GM21717 (cell line): ENCODE measurements at regions not wholly inside any gene's neighbourhood (a gene's known extent, or its start where the extent isn't known, plus 50 kb on each side); places are given as distances from the start of the nearest gene placed in this dataset.

Experiments used
- ATAC-seq: cut with Tn5 transposase; IDR thresholded peaks from one replicate; pipeline ENCODE4 v1.9.1; 2021; ENCODE audit warnings: mild to moderate bottlenecking, moderate library complexity; ENCODE audit not compliant: unreplicated experiment

DNA sequence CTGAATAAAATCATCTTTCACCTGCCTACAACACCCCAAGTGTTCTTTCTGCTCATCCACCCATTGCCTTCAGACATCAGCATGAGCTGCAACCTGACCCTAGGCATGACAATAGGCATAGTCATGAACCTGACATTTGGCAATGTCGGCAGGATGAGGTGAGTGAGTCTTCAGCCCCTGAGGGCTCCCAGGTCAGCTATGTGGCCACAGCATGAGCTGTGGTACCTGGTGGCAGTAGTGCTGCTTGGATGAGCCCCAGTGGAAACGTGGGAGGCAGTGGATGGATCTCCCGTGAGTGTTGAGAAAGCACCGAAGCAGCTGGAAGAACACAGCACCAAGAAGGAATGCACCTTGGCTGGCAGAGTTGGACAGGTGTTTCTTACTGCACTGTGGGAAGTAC lies 334.8 kb upstream of the FAR2 start:
- no peak for ATAC-seq

DNA sequence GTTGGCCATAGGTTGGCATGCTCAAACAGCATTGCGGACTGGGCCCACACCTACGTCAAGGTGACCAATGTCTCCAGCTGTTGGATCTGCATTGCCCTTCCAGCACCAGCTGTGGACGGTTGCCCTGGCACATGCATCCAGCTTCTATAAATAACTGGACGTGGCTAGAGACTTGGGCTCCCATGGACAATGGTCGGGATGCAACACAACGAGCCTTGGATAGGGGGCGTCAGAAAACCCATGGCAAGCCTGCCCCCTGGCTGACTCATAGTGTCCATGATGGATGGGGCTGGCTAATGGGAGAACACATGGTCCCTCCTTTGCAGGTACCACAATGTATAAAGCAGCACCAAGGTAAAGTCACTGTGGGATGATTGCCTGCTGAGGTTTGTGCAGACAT lies 331.6 kb upstream of the FAR2 start:
- no peak for ATAC-seq

DNA sequence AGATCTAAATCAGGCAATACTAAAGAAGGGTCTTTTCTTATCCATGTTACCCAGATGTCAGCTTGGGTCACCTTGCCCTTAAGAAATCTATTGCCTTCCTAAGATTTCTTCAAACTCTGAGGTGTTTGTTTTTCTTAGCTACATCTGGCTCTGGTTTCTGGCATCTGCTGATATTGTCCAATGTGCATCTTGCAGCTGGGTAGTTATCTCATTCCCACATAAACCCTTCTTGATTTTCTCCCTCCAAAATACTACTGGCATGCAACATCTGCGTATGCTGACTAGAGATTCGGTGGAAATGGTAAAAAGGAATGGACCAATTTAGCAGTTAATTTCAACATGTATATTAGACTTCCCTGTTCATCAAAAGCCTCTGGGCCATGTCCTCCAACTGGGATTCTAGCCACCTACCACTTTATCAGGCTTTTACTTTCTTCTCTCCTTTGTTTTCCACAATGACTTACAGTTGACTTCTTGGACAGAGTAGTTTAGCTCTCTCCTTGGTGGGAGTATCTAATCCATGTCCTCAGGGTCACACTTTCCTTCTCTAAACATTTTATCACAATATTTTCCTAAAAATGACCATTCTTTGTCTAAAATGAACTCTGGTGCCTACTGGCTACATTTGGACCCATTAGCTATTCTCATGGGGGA lies 324.8 kb upstream of the FAR2 start:
- no peak for ATAC-seq

DNA sequence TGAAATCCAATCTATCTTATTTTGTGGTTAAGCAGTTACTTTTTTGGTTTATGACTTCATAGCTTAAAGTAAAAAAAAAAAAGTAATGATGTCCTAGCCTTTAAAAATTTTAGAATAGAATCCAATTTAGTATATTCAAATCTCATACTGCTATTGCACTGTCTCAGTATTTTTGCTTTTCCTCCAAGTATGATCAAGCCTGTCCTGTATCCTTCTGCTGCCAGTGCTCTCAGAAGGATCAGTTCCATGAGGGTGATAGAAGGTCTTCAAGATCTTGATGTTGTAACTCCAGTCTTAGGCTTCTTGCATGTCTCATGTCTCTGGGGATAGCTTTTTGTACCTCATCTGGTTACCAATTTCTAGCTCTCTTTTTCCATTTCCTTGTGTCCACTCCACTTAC lies 324.2 kb upstream of the FAR2 start:
- ATAC-seq: no peak

DNA sequence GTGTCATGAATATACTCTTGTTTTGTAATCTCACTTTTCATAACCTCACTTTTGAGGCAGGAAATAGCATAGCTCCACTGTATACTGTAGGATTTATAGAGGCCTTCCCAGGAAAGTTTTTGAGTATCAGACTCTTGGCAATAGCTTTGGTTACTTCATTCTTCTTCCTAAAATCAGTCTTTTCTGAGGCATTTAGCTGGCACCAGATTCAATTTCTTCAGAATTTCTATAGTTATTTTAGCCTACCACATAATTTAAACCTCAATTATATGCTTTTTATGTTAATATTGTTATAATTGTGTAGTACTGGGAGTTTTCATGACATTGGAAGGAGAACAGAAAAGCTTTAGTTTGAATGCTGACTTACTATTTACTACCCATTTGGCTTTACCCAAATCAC lies 322.3 kb upstream of the FAR2 start:
- no peak for ATAC-seq

DNA sequence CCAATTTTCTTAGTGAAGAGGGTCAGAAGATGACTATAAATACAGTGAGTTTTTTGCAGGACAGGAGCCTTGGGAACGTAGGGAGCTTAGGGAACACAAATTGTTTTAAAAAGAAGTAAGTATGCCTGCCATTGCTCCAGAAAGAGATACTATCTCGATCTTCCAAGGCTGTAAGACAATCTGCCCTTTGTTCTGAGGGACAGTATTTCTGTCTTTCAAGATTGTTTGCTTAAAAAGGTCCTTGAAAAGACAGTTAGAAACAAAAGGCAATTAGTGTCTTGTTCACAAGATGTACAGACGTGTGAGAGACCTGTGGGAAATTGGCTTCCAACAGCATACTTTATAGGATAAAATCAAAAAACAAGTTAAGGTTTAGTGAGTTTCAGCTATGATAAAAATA lies 321.2 kb upstream of the FAR2 start:
- ATAC-seq: no peak

DNA sequence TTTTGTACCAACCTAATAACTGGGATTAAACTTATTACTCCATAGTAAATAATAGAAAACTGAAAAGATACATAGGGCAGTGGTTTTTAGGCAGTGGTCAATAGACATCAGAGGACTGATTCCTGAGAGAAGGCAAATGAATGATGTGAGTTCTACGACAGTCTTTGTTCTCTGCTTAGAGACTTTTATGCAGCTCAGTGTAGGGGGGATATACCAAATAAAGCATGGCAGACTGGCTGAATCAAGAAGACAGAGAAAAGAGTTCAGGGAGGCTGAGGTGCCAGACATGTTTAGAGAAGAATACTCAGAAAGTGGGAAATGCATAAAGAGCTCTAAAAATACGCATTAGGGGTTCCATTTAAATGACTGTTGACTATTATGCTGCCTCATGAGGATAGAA lies 320.8 kb upstream of the FAR2 start:
- ATAC-seq: no peak

DNA sequence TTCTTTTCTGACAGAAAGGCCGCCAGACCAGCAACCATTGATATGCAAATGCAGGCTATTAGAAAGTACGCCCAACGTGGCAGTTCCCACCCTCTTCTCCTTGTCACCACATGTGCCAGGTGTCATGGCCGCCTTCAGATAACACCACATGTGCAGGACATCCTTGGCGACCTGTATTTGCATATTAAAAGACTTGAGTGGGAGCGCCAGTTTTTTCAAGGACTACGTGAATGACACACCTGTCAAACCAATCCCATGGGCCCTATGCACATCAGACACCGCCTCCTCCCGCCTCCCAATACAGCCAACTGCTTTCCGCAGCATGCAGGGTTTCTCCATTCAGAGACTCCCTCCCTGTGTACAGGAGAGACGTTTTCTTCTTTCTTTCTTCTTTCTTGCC lies 318.6 kb upstream of the FAR2 start:
- ATAC-seq: no peak

DNA sequence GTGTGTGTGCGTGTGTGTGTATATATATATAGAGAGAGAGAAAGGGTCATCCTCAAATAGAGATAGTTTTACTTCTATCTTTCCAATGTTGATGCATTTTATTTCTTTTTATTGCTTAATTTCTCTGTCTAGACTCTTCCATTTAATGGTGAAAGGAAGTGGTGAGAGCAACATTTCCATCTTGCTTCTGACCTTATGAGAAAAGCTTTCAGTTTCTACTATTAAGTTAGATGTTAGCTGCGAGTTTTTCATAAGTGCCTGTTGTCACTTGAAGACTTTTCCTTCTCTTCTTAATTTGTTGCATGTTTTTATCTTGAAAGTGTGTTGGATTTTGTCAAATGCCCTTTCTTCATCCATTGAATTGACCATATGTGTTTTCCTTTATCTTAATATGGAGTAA lies 304.4 kb upstream of the FAR2 start:
- no peak for ATAC-seq

DNA sequence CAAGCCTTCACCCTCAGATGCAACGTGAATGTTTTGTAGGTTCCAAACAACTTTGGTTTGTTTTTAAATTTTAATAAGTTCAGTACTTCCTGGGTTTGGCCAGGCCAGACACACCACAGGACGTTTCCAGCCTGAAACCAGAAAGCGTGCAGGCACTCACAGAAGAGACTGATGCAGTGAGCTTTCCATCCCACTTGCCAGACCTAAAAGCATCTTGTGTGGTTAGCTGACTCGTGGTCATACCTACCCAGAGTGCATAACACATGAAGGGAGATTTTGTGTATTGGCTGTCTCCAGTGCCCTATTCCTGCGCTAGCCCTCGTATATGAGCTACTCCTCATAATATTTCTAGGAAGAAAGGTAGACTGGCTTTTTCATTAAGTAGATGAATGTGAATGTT lies 297.3 kb upstream of the FAR2 start:
- no peak for ATAC-seq

DNA sequence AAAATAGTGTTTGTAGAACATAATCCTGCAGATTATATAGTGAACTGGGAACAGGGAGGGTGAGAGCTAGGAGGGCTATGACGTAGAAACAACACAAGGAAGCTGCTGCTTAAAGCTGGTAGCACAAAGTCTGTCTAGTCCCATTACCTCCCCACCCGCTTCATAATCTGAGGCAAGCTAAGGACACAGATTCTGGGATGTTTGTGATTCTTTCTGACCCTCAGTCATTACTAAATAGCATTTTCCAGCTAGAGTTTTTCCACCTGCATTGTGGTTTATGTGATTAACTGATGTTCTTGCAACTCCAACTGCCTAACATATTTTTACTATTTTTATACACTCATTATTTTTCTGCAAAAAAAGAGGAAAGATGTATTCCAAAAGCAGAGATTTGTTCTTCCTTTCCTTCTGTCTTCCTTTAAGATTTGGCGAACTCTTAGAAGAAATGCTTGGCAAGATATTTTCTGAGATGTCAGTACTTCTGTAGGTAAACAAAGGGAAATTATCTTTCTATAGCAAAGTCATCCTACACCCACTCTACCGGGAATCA lies 293.2 kb upstream of the FAR2 start:
- no peak for ATAC-seq

DNA sequence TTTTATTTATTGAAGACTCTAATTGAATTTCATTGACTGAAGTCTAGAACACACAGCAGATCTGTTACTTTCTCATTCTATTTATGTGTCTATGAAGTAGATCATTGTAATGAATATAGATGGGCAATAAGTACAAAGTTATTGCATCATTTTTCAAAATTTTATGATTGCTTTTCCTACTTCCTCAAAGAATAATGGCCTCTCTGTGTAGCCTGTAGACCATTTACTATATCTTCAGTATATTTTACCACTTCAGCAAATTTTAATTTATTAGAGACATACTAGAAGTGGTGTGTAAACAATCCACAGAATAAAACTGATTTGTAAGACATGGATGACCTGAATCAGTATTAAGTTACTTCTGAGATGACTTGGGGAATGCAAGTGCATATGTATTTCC lies 291.7 kb upstream of the FAR2 start:
- ATAC-seq: no peak

DNA sequence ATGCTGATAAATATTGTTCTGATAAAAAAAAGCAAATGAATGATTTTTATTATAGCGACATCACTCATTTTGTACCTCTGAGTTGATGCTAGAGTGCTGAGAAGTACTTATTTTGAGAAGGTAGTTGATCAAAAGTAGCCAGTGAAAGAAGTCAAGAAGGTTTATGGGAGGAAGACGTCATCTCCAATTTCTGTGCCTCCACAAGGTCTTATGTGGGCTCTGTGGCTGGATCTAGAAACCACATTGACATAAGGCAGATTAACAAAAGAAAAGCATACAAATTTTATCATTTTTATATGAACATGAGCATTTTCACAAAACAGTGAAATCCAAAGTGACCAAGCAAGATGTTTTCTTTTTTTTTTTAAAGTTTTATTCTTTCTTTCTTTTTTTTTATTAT lies 289.5 kb upstream of the FAR2 start:
- no peak for ATAC-seq

DNA sequence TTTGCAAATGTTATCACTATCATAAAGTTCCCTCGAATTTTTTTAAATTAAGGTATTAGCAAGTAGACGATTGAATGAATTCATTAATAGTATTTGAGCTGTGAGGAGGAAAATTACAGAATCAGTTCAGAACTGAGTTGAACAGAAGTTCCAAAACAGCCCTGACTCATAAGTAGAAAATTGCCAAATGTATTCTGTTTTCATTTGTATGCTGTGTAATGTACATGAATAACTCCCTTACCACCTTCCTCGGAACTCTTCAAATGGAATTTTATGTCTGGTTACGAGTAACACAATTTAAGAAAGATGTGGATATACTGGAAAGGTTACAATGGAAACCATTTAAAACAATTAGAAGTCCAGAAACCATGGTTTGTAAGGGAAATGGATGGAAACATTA lies 283.3 kb upstream of the FAR2 start:
- ATAC-seq: no peak

DNA sequence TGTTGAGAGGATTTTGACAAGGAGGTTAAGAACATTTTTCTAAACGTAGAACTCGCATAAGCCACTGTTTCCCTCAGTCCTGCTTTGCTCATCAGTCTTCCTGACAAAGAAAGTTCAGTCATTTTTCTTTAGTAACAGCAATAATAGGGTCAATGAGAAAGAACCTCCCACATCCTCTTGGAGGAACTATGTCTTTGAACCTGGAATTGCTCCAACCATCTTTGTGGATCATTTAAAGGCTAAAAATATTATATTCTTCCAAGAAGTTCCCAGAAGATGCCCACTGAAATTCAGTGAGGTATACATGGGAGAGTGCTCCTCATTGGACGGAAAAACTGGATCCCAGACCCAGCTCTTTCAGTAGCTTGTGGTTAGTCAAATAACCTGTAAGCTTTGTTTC lies 282.8 kb upstream of the FAR2 start:
- no peak for ATAC-seq

DNA sequence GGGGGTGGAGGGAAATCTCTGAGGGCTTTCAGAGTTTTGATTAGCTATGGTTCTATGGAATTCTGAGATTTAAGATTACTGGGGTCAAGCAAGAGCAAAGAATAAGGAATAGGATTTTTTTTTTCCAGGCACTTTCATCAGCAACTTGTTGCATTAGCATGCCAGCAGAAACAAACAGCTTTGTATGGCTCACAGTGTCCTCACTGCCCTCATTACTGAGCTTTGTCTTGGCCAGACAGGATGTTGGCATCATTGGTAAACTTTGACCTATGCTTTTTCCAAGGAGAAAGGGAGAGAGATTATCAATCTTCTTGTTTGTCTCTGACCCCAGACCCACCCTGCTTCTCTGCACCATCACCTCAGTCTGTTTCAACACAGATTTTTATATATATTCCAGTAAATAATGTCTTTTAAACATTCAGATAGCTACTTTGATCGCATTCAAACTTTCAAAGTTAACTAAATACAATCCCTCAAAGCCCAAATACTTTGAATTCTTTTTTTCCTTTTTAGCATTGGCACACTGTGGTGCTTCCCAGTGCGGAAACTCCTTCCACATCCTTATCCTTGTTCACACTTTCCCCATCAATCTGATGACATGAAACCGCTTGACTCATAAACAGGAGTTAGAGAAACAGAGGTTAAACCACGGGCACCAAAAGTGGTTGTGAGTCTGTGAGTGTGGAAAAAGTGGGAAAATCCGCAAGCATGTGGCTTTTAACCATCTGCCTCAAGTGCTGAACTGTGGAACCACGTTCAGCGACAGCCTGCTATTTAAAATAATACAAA lies 282.2 kb upstream of the FAR2 start:
- no peak for ATAC-seq

DNA sequence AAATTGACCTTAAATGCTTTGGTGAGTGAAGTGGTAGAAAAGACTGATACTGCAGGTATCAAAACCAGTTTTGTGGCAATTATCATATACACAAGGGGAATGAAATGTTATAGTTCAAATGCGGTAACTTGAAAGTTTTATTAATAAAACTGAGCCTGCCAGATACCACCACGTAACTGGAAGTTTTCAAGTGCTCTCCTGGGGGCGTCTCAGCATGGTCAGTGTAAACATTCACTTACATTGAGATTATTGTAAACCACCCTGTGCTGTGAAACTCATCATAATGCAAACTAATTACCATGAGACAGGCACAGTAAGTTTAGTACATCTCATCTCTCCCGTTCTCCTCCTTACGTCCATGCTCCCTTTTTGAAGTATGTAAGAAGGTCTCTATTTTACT lies 280.7 kb upstream of the FAR2 start:
- no peak for ATAC-seq

DNA sequence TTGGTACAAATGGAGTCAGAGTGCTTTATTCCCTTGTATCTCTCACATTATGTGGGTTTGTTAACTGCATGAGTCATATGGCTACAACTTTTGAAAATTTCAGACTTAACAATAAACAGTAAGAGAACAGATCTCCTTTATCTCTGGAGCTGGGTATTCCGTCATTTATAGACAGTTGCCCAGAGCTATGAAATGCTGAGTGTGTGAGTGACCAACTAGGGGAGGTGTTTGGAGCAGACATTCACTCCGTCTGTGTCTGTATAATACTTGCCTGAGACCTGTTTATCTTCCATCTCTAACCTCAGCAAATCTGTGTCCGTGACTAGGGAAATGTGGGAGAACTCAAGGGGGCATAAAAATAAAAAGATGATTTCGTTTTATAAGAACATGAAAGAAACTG lies 279.9 kb upstream of the FAR2 start:
- ATAC-seq: no peak

DNA sequence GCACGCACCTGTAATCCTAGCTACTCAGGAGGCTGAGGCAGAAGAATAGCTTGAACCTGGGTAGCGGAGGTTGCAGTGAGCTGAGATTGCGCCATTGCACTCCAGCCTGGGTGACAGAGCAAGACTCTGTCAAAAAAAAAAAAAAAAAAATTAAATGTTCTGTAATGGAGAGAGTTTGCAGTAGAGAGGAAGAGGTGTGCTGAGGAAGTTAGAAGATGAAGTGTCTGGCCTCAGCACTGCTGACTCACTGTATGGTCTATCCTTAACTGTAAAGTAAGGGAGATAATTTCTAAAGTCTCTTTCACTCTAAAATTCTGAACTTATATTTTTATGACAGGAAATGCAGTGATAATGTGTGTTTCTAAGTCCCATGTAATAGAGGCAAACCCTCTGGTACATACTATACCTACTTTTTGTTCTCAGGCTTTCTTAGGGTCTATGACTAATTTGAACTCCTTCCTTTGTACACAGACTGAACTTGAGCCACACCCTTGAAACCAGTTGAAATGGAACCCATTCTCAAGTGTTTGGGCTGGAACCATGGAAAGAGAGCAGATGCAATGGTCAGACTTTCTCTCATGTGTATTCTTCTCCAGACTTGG lies 278.1 kb upstream of the FAR2 start:
- ATAC-seq: no peak

DNA sequence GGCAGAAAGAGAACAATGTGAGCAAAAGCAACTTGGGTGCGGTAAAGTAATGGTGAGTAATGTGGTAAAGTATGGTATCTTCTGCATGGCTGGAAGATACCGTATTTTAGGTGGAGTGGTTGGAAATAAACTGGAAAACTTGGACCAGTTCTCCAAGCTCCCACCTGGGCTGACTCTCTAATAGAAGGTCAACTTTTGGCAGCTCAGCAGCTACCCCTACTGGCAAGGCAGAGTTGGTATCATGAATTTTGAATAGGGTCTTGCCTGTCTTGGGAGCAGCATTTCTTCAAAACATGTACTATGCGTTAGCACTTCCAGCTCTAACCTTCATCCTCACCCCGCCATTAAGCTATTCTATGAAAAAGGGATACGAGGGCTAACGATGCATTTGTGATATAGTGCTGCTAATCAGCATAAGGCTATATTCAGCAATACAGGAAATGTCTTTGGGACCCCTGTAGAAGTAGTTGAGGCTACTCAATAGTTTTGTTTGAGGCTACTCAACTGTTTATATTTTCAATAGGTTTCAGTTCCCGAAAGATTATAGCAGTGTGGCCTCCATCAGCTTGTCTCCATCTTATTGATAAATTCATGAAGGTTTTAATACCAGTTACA lies 276.3 kb upstream of the FAR2 start:
- no peak for ATAC-seq

DNA sequence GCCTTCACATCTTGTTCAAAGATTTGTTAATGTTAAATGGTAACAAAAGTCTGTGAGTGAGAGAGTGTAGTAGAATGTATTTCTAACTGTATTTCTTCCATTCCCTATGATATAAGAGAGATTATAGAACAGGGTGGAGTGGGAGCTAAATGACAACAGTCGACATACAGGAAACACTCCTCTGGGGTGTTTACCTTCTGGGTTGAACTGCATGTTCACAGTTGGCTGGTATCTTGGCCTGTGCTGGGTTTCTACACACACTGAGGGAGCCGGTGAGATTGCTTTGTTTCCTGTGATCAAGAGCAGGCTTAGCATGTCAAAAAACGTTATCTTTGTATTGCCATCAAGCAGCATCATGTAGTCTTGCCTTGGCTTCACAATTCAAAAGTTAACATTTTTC lies 274.3 kb upstream of the FAR2 start:
- ATAC-seq: no peak
